ENCODE measurements at regions not wholly inside any gene's neighbourhood (a gene's known extent, or its start where the extent isn't known, plus 50 kb on each side); places are given as distances from the start of the nearest gene placed in this dataset.

GRCh38 chr12:58364389-58365086 lies 423.2 kb downstream of the ATP23 start:
- peak; percentile 95 for DNase-seq (ENCODE audit: low read depth)

GRCh38 chr12:58365087-58365390 lies 423.7 kb downstream of the ATP23 start:
- DNase-seq (ENCODE audit: low read depth), result no peak

GRCh38 chr12:58367041-58367440 lies 425.7 kb downstream of the ATP23 start:
- peak; percentile 16 for DNase-seq (ENCODE audit: low read depth)

GRCh38 chr12:58368001-58368400 lies 426.6 kb downstream of the ATP23 start:
- no peak for DNase-seq (ENCODE audit: low read depth)

- peak; percentile 12 for DNase-seq (ENCODE audit: low read depth)
Observed at GRCh38 chr12:58369576-58369975, 428.2 kb downstream of the ATP23 start.

- no peak for DNase-seq (ENCODE audit: low read depth)
Observed at GRCh38 chr12:58372298-58372697, 430.9 kb downstream of the ATP23 start.

GRCh38 chr12:58378028-58378427 lies 436.7 kb downstream of the ATP23 start:
- DNase-seq (ENCODE audit: low read depth), result no peak

GRCh38 chr12:58381546-58381945 lies 440.2 kb downstream of the ATP23 start:
- no peak for DNase-seq (ENCODE audit: low read depth)

GRCh38 chr12:58384196-58384595 lies 442.8 kb downstream of the ATP23 start:
- DNase-seq (ENCODE audit: low read depth), result no peak

- no peak for DNase-seq (ENCODE audit: low read depth)
Observed at GRCh38 chr12:58386136-58386535, 444.8 kb downstream of the ATP23 start.

GRCh38 chr12:58387199-58387598 lies 445.8 kb downstream of the ATP23 start:
- DNase-seq (ENCODE audit: low read depth), result peak; percentile 75

GRCh38 chr12:58388261-58388660 lies 446.9 kb downstream of the ATP23 start:
- DNase-seq (ENCODE audit: low read depth), result peak; percentile 36

GRCh38 chr12:58393152-58393551 lies 451.8 kb downstream of the ATP23 start:
- DNase-seq (ENCODE audit: low read depth), result peak; percentile 63

GRCh38 chr12:58395056-58395455 lies 453.7 kb downstream of the ATP23 start:
- peak; percentile 19 for DNase-seq (ENCODE audit: low read depth)

GRCh38 chr12:58395470-58395869 lies 454.1 kb downstream of the ATP23 start:
- DNase-seq (ENCODE audit: low read depth), result peak; percentile 64

GRCh38 chr12:58396239-58396638 lies 454.9 kb downstream of the ATP23 start:
- no peak for DNase-seq (ENCODE audit: low read depth)

GRCh38 chr12:58405363-58405762 lies 464.0 kb downstream of the ATP23 start:
- DNase-seq (ENCODE audit: low read depth), result no peak

- DNase-seq (ENCODE audit: low read depth), result peak; percentile 82
Observed at GRCh38 chr12:58408516-58408915, 467.1 kb downstream of the ATP23 start.

- DNase-seq (ENCODE audit: low read depth), result peak; percentile 25
Observed at GRCh38 chr12:58412461-58413060, 471.2 kb downstream of the ATP23 start.

GRCh38 chr12:58413794-58414193 lies 472.4 kb downstream of the ATP23 start:
- peak; percentile 41 for DNase-seq (ENCODE audit: low read depth)

- DNase-seq (ENCODE audit: low read depth), result peak; percentile 57
Observed at GRCh38 chr12:58414398-58414871, 473.1 kb downstream of the ATP23 start.

- DNase-seq (ENCODE audit: low read depth), result no peak
Observed at GRCh38 chr12:58415716-58416115, 474.3 kb downstream of the ATP23 start.

- DNase-seq (ENCODE audit: low read depth), result peak; percentile 82
Observed at GRCh38 chr12:58416236-58416635, 474.9 kb downstream of the ATP23 start.

Data from RPMI7951 (cell line).